SU-DHL-6 (cell line): ENCODE measurements at regions not wholly inside any gene's neighbourhood (a gene's known extent, or its start where the extent isn't known, plus 50 kb on each side); places are given as distances from the start of the nearest gene placed in this dataset.

Source experiments
- EZH2phosphoT487 ChIP-seq: fragments of 200-600 bp; sonication (generic), shearing (Covaris generic); conservative IDR thresholded peaks from 2 replicates; pipeline ENCODE4 v1.6.1; 2018; ENCODE audit warnings: mild to moderate bottlenecking, antibody characterized with exemption, low read length, moderate library complexity, mixed read lengths
- TF ChIP-seq, protein P1 (sequence below): fragments of 200-600 bp; sonication (generic); IDR thresholded peaks from one replicate; pipeline ENCODE4 v1.5.1; 2017; ENCODE audit warnings: antibody characterized with exemption, mild to moderate bottlenecking, low read length, moderate library complexity; ENCODE audit not compliant: insufficient read depth, poor library complexity, severe bottlenecking

DNA sequence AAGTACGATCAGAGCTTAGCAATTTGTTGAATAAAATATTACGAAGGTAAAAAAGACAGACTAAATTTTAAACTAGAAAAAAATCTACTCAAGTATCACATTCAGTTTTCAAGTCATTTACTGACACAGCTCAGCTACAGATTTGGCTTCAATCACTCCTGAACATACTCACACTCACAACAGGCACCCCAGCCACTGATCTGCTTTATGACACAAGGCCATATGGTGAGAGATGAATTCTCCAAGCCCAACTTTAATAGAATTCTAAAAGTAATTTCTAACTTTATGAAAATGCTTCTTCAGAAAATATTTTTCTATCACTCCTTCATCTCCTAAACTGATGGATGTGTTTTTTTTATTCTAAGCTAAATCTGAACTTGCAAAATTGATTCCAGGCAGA is 337.1 kb downstream of the HHIPL2 start:
- TF ChIP-seq, protein P1, sequence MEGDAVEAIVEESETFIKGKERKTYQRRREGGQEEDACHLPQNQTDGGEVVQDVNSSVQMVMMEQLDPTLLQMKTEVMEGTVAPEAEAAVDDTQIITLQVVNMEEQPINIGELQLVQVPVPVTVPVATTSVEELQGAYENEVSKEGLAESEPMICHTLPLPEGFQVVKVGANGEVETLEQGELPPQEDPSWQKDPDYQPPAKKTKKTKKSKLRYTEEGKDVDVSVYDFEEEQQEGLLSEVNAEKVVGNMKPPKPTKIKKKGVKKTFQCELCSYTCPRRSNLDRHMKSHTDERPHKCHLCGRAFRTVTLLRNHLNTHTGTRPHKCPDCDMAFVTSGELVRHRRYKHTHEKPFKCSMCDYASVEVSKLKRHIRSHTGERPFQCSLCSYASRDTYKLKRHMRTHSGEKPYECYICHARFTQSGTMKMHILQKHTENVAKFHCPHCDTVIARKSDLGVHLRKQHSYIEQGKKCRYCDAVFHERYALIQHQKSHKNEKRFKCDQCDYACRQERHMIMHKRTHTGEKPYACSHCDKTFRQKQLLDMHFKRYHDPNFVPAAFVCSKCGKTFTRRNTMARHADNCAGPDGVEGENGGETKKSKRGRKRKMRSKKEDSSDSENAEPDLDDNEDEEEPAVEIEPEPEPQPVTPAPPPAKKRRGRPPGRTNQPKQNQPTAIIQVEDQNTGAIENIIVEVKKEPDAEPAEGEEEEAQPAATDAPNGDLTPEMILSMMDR: no peak
- TF ChIP-seq EZH2phosphoT487: no peak
